ENCODE measurements at regions not wholly inside any gene's neighbourhood (a gene's known extent, or its start where the extent isn't known, plus 50 kb on each side); places are given as distances from the start of the nearest gene placed in this dataset.

DNA sequence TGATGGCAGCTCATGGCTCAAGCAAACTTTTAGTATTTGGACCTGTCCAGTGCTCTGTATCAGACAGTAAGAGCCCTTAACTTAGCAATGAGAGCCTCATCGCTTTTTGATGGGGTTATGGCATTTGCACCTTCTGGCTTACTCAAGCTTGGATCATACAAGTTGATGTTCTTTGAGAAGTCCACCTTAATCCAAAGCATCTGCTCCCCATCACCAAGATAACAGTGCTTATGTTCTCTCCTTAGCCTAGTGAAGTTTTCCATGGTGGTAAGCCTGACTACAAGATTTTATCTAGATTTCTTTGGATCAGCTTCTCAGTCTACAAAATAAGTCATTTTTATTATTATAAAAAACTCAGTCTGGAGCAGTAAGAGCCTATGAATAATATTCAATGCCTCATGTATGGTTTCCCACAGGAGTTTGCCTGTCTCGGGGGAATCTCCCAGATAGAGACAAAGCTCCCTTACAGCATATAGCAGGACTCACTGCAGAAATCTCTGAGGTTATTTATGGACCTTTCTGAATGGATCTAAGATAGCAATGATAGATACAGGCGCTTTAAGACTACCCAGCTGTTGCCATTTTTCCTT is 472.2 kb upstream of the LINC00305 start:
- Histone ChIP-seq H3K36me3 (replicated peaks; ENCODE audit: insufficient read depth, low read length) (no peaks in the 10 kb centered on the region), H3K27ac (ENCODE audit: low read length) (no peak overlapping the region), H2AFZ (ENCODE audit: low read length) (no peak overlapping the region), H3K9ac (ENCODE audit: low read length) (no peak overlapping the region), H3K4me3 (ENCODE audit: low read length) (no peak overlapping the region), H3K4me2 (ENCODE audit: low read depth, low read length) (no peak overlapping the region), H4K20me1 (ENCODE audit: insufficient read depth, low read length) (no peaks in the 10 kb centered on the region), H3K9me3 (replicated peaks; ENCODE audit: insufficient read depth, low read length) (no peaks in the 10 kb centered on the region), H3K4me1 (ENCODE audit: low read length) (no peaks in the 10 kb centered on the region), H3K27me3 (replicated peaks; ENCODE audit: insufficient read depth, low read length) (no peaks in the 10 kb centered on the region), H3F3A (ENCODE audit: insufficient read depth, low read length) (no peaks in the 10 kb centered on the region), H3K9me2 (replicated peaks; ENCODE audit: insufficient read depth, low read length) (no peaks in the 10 kb centered on the region), H3K79me2 (ENCODE audit: low read length) (no peaks in the 10 kb centered on the region)
- TF ChIP-seq, protein P1, sequence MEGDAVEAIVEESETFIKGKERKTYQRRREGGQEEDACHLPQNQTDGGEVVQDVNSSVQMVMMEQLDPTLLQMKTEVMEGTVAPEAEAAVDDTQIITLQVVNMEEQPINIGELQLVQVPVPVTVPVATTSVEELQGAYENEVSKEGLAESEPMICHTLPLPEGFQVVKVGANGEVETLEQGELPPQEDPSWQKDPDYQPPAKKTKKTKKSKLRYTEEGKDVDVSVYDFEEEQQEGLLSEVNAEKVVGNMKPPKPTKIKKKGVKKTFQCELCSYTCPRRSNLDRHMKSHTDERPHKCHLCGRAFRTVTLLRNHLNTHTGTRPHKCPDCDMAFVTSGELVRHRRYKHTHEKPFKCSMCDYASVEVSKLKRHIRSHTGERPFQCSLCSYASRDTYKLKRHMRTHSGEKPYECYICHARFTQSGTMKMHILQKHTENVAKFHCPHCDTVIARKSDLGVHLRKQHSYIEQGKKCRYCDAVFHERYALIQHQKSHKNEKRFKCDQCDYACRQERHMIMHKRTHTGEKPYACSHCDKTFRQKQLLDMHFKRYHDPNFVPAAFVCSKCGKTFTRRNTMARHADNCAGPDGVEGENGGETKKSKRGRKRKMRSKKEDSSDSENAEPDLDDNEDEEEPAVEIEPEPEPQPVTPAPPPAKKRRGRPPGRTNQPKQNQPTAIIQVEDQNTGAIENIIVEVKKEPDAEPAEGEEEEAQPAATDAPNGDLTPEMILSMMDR (IDR thresholded peaks at IDR 0.05; ENCODE audit: low read length), result no peak
- TF ChIP-seq EZH2 (optimal IDR thresholded peaks at IDR 0.05; ENCODE audit: low read depth, low read length), result no peak
- no peak for TF ChIP-seq EZH2phosphoT487 (IDR thresholded peaks at IDR 0.05; ENCODE audit: low read length)
- no peak for DNase-seq

DNA sequence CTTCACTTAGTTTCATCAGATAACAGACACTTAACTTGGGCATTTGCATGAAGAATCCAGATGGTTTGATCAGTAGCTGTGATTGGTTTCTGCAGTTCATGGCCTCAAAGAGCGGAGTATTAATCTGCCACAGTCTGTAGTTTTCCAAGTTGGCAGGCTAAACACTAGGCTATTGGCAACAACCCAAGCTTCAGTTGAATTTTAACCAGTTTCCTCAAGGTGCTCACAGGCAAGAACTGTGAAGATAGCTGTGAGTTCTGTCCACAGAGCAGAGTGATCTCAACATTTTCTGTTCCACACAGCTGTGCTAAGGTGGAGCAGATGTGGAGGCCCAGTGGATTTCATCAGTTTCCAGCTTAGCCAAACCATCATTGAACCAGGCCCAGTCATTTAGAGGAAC is 469.5 kb upstream of the LINC00305 start:
- no peak for DNase-seq
- no peaks in the 10 kb centered on the region for H3K79me2 ChIP-seq (ENCODE audit: low read length)
- no peaks in the 10 kb centered on the region for H3K9me3 ChIP-seq (replicated peaks; ENCODE audit: insufficient read depth, low read length)
- no peak overlapping the region for H3K9ac ChIP-seq (ENCODE audit: low read length)
- no peaks in the 10 kb centered on the region for H3K27me3 ChIP-seq (replicated peaks; ENCODE audit: insufficient read depth, low read length)
- H3K4me1 ChIP-seq (ENCODE audit: low read length), result no peaks in the 10 kb centered on the region
- no peaks in the 10 kb centered on the region for H4K20me1 ChIP-seq (ENCODE audit: insufficient read depth, low read length)
- TF ChIP-seq EZH2 (optimal IDR thresholded peaks at IDR 0.05; ENCODE audit: low read depth, low read length) (no peak), EZH2phosphoT487 (IDR thresholded peaks at IDR 0.05; ENCODE audit: low read length) (no peak)
- TF ChIP-seq, protein P1 (IDR thresholded peaks at IDR 0.05; ENCODE audit: low read length), result no peak
- H3K27ac ChIP-seq (ENCODE audit: low read length), result no peak overlapping the region
- H3K4me2 ChIP-seq (ENCODE audit: low read depth, low read length), result no peak overlapping the region
- H3K9me2 ChIP-seq (replicated peaks; ENCODE audit: insufficient read depth, low read length), result no peaks in the 10 kb centered on the region
- no peak overlapping the region for H3K4me3 ChIP-seq (ENCODE audit: low read length)
- H3F3A ChIP-seq (ENCODE audit: insufficient read depth, low read length), result no peaks in the 10 kb centered on the region
- H3K36me3 ChIP-seq (replicated peaks; ENCODE audit: insufficient read depth, low read length), result no peaks in the 10 kb centered on the region
- no peak overlapping the region for H2AFZ ChIP-seq (ENCODE audit: low read length)

DNA sequence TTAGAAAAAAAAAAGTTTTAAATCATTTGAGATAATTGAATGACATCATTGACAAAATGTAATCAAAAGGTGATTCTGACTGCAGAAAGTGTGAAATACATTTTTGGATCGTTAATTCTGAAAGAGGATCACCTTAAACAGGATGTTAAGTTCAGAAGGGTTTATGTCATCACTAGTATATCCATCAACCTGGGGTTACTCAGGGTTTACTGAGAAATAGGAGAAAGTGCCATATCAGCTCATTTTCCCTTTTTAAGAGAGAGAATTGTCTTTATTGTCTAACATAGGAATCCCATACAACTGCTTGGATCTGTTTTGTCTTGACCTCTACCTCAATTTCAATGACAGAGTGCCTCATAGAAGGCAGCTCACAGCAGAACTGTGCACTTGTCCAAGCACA is 466.1 kb upstream of the LINC00305 start:
- Histone ChIP-seq H3K9ac (ENCODE audit: low read length) (no peak overlapping the region), H3K27ac (ENCODE audit: low read length) (no peak overlapping the region), H3K27me3 (replicated peaks; ENCODE audit: insufficient read depth, low read length) (no peaks in the 10 kb centered on the region), H3K4me3 (ENCODE audit: low read length) (no peak overlapping the region), H3K36me3 (replicated peaks; ENCODE audit: insufficient read depth, low read length) (no peaks in the 10 kb centered on the region), H4K20me1 (ENCODE audit: insufficient read depth, low read length) (no peaks in the 10 kb centered on the region), H2AFZ (ENCODE audit: low read length) (no peak overlapping the region), H3K4me2 (ENCODE audit: low read depth, low read length) (no peak overlapping the region), H3K4me1 (ENCODE audit: low read length) (no peaks in the 10 kb centered on the region), H3K9me3 (replicated peaks; ENCODE audit: insufficient read depth, low read length) (no peaks in the 10 kb centered on the region), H3K79me2 (ENCODE audit: low read length) (no peaks in the 10 kb centered on the region), H3F3A (ENCODE audit: insufficient read depth, low read length) (no peaks in the 10 kb centered on the region), H3K9me2 (replicated peaks; ENCODE audit: insufficient read depth, low read length) (no peaks in the 10 kb centered on the region)
- TF ChIP-seq EZH2phosphoT487 (IDR thresholded peaks at IDR 0.05; ENCODE audit: low read length), result no peak
- TF ChIP-seq EZH2 (optimal IDR thresholded peaks at IDR 0.05; ENCODE audit: low read depth, low read length), result no peak
- TF ChIP-seq, protein P1 (IDR thresholded peaks at IDR 0.05; ENCODE audit: low read length), result no peak
- DNase-seq, result no peak

All from MM.1S (cell line).